ENCODE measurements at regions not wholly inside any gene's neighbourhood (a gene's known extent, or its start where the extent isn't known, plus 50 kb on each side); places are given as distances from the start of the nearest gene placed in this dataset.

GRCh38 chr2:52570716-52571115, 1196.9 kb upstream of the CHAC2 start:
- H3K27me3 Mint-ChIP-seq = no peaks in the 10 kb centered on the region
- no peaks in the 10 kb centered on the region for H3K4me1 Mint-ChIP-seq
- H3K36me3 Mint-ChIP-seq = no peaks in the 10 kb centered on the region
- DNase-seq = no peak
- H3K4me3 Mint-ChIP-seq = no peak overlapping the region
- H3K9me3 Mint-ChIP-seq = peaks cover 30% of the 10 kb centered on the region
- CTCF ChIA-PET = no interaction called here
- no peak overlapping the region for H3K27ac Mint-ChIP-seq

- no peaks in the 10 kb centered on the region for H3K4me1 Mint-ChIP-seq
- no peak overlapping the region for H3K4me3 Mint-ChIP-seq
- peaks cover 10% of the 10 kb centered on the region for H3K9me3 Mint-ChIP-seq
- CTCF ChIA-PET = no interaction called here
- no peak for DNase-seq
- H3K36me3 Mint-ChIP-seq = no peaks in the 10 kb centered on the region
- no peak overlapping the region for H3K27ac Mint-ChIP-seq
- no peaks in the 10 kb centered on the region for H3K27me3 Mint-ChIP-seq
These were observed 1204.5 kb upstream of the CHAC2 start for GRCh38 chr2:52563151-52563550.

- no peaks in the 10 kb centered on the region for H3K36me3 Mint-ChIP-seq
- CTCF ChIA-PET = no interaction called here
- peaks cover 4% of the 10 kb centered on the region for H3K9me3 Mint-ChIP-seq
These were observed 1209.3 kb upstream of the CHAC2 start for GRCh38 chr2:52558265-52558664.

GRCh38 chr2:52542297-52542696, 1225.3 kb upstream of the CHAC2 start:
- no peaks in the 10 kb centered on the region for H3K27me3 Mint-ChIP-seq

More at GRCh38 chr2:52558265-52558664, 1209.3 kb upstream of the CHAC2 start:
- DNase-seq = no peak
- Mint-ChIP-seq H3K4me1 (no peaks in the 10 kb centered on the region), H3K4me3 (no peak overlapping the region), H3K27me3 (no peaks in the 10 kb centered on the region), H3K27ac (no peak overlapping the region)

GRCh38 chr2:52539026-52539970, 1228.3 kb upstream of the CHAC2 start:
- Mint-ChIP-seq H3K9me3 (no peaks in the 10 kb centered on the region), H3K27ac (no peak overlapping the region)

More at GRCh38 chr2:52542297-52542696, 1225.3 kb upstream of the CHAC2 start:
- H3K4me1 Mint-ChIP-seq = no peaks in the 10 kb centered on the region
- H3K4me3 Mint-ChIP-seq = no peak overlapping the region
- CTCF ChIA-PET = no interaction called here
- no peaks in the 10 kb centered on the region for H3K36me3 Mint-ChIP-seq
- no peak for DNase-seq
- H3K9me3 Mint-ChIP-seq = no peaks in the 10 kb centered on the region
- H3K27ac Mint-ChIP-seq = no peak overlapping the region

GRCh38 chr2:52537588-52537987, 1230.0 kb upstream of the CHAC2 start:
- Mint-ChIP-seq H3K27ac (no peak overlapping the region), H3K4me3 (no peak overlapping the region), H3K4me1 (no peaks in the 10 kb centered on the region), H3K9me3 (no peaks in the 10 kb centered on the region), H3K27me3 (no peaks in the 10 kb centered on the region), H3K36me3 (no peaks in the 10 kb centered on the region)
- CTCF ChIA-PET = no interaction called here
- no peak for DNase-seq

More at GRCh38 chr2:52539026-52539970, 1228.3 kb upstream of the CHAC2 start:
- no peaks in the 10 kb centered on the region for H3K27me3 Mint-ChIP-seq
- H3K4me1 Mint-ChIP-seq = no peaks in the 10 kb centered on the region
- no peak overlapping the region for H3K4me3 Mint-ChIP-seq
- CTCF ChIA-PET = no interaction called here
- H3K36me3 Mint-ChIP-seq = no peaks in the 10 kb centered on the region
- DNase-seq = no peak

- H3K4me3 Mint-ChIP-seq = no peak overlapping the region
- DNase-seq = no peak
These were observed 1230.6 kb upstream of the CHAC2 start for GRCh38 chr2:52536929-52537460.

GRCh38 chr2:52532956-52533355, 1234.6 kb upstream of the CHAC2 start:
- no peaks in the 10 kb centered on the region for H3K27me3 Mint-ChIP-seq
- H3K9me3 Mint-ChIP-seq = no peaks in the 10 kb centered on the region
- CTCF ChIA-PET = no interaction called here
- H3K4me3 Mint-ChIP-seq = no peak overlapping the region
- no peaks in the 10 kb centered on the region for H3K4me1 Mint-ChIP-seq
- H3K27ac Mint-ChIP-seq = no peak overlapping the region
- H3K36me3 Mint-ChIP-seq = no peaks in the 10 kb centered on the region
- no peak for DNase-seq

More at GRCh38 chr2:52536929-52537460, 1230.6 kb upstream of the CHAC2 start:
- Mint-ChIP-seq H3K9me3 (no peaks in the 10 kb centered on the region), H3K27ac (no peak overlapping the region), H3K27me3 (no peaks in the 10 kb centered on the region), H3K4me1 (no peaks in the 10 kb centered on the region), H3K36me3 (no peaks in the 10 kb centered on the region)
- CTCF ChIA-PET = no interaction called here

- no peaks in the 10 kb centered on the region for H3K36me3 Mint-ChIP-seq
- H3K27ac Mint-ChIP-seq = no peak overlapping the region
- CTCF ChIA-PET = no interaction called here
- H3K4me3 Mint-ChIP-seq = no peak overlapping the region
- no peaks in the 10 kb centered on the region for H3K27me3 Mint-ChIP-seq
- H3K9me3 Mint-ChIP-seq = no peaks in the 10 kb centered on the region
- no peak for DNase-seq
- no peaks in the 10 kb centered on the region for H3K4me1 Mint-ChIP-seq
These were observed 1240.9 kb upstream of the CHAC2 start for GRCh38 chr2:52526735-52527134.

- Mint-ChIP-seq H3K27me3 (no peaks in the 10 kb centered on the region), H3K9me3 (no peaks in the 10 kb centered on the region), H3K36me3 (no peaks in the 10 kb centered on the region), H3K27ac (no peak overlapping the region), H3K4me1 (no peaks in the 10 kb centered on the region), H3K4me3 (no peak overlapping the region)
- DNase-seq = no peak
- CTCF ChIA-PET = no interaction called here
These were observed 1247.0 kb upstream of the CHAC2 start for GRCh38 chr2:52520644-52521043.

- Mint-ChIP-seq H3K36me3 (no peaks in the 10 kb centered on the region), H3K9me3 (no peaks in the 10 kb centered on the region), H3K4me3 (no peak overlapping the region), H3K27ac (no peak overlapping the region), H3K4me1 (no peaks in the 10 kb centered on the region), H3K27me3 (no peaks in the 10 kb centered on the region)
- CTCF ChIA-PET = no interaction called here
- DNase-seq = no peak
These were observed 1248.9 kb upstream of the CHAC2 start for GRCh38 chr2:52518678-52519077.

- no peak overlapping the region for H3K4me3 Mint-ChIP-seq
- no peaks in the 10 kb centered on the region for H3K27me3 Mint-ChIP-seq
- H3K36me3 Mint-ChIP-seq = no peaks in the 10 kb centered on the region
- peaks cover 5% of the 10 kb centered on the region for H3K9me3 Mint-ChIP-seq
- CTCF ChIA-PET = no interaction called here
- DNase-seq = no peak
- no peaks in the 10 kb centered on the region for H3K4me1 Mint-ChIP-seq
- no peak overlapping the region for H3K27ac Mint-ChIP-seq
These were observed 1254.8 kb upstream of the CHAC2 start for GRCh38 chr2:52512760-52513159.

- DNase-seq = no peak
- no peaks in the 10 kb centered on the region for H3K27me3 Mint-ChIP-seq
- peaks cover 5% of the 10 kb centered on the region for H3K9me3 Mint-ChIP-seq
- no peaks in the 10 kb centered on the region for H3K4me1 Mint-ChIP-seq
- H3K4me3 Mint-ChIP-seq = no peak overlapping the region
- no peak overlapping the region for H3K27ac Mint-ChIP-seq
- no peaks in the 10 kb centered on the region for H3K36me3 Mint-ChIP-seq
- CTCF ChIA-PET = no interaction called here
These were observed 1257.2 kb upstream of the CHAC2 start for GRCh38 chr2:52510432-52510831.

GRCh38 chr2:52502476-52502860, 1265.1 kb upstream of the CHAC2 start:
- Mint-ChIP-seq H3K9me3 (peaks cover 5% of the 10 kb centered on the region), H3K27ac (no peak overlapping the region), H3K36me3 (no peaks in the 10 kb centered on the region), H3K4me3 (no peak overlapping the region), H3K4me1 (no peaks in the 10 kb centered on the region), H3K27me3 (no peaks in the 10 kb centered on the region)
- CTCF ChIA-PET = no interaction called here
- DNase-seq = no peak

- CTCF ChIA-PET = no interaction called here
- Mint-ChIP-seq H3K4me3 (no peak overlapping the region), H3K4me1 (no peaks in the 10 kb centered on the region), H3K27ac (no peak overlapping the region), H3K36me3 (no peaks in the 10 kb centered on the region), H3K27me3 (no peaks in the 10 kb centered on the region), H3K9me3 (peaks cover 5% of the 10 kb centered on the region)
- DNase-seq = no peak
These were observed 1265.7 kb upstream of the CHAC2 start for GRCh38 chr2:52501715-52502475.
